K562 (cell line): ENCODE measurements at regions not wholly inside any gene's neighbourhood (a gene's known extent, or its start where the extent isn't known, plus 50 kb on each side); places are given as distances from the start of the nearest gene placed in this dataset. TPM values are rescaled to one million over a fixed set of nuclear protein-coding genes. Genes with fewer than 3 reads are reported as not detected.

Source experiments
- CBFA2T3 ChIP-seq: fragments of 450-650 bp; IDR thresholded peaks from 2 replicates; pipeline ENCODE4 v1.6.1; 2017
- KLF16 ChIP-seq: IDR thresholded peaks from 2 replicates; pipeline ENCODE4 v1.6.1; 2016; ENCODE audit warnings: antibody characterized with exemption
- MGA ChIP-seq: fragments of 450-650 bp; IDR thresholded peaks from 2 replicates; pipeline ENCODE4 v1.6.1; 2016; ENCODE audit warnings: mild to moderate bottlenecking, moderate library complexity
- small RNA-seq: library from RNA; depleted of rRNA; stranded (forward); fragments of <200 nt; gene quantifications from one replicate; pipeline ENCODE3, GENCODE V24; 2014

- no peak for TF ChIP-seq MGA
- no peak for TF ChIP-seq KLF16
- TF ChIP-seq CBFA2T3 = peak; percentile 36; the same call in 1 of the 2 replicates
These were observed 54.1 kb upstream of the CHD1 start (continued) for GRCh38 chr5:98982880-98983279.

Small RNA genes in the stretch of these regions (small RNA-seq; reads per million reads assigned to genes)
- not detected for gene MTND4LP5
- not detected for gene RF00019
- gene RNU6-1119P = not detected
